SK-N-SH treated with all-trans-retinoic acid at 6 μM for 48 hours (cell line): ENCODE measurements at regions not wholly inside any gene's neighbourhood (a gene's known extent, or its start where the extent isn't known, plus 50 kb on each side); places are given as distances from the start of the nearest gene placed in this dataset.

Experiments used
- ATAC-seq: fragments of 200-7000 bp; cut with Tn5 transposase; 3 replicates; pipeline ENCODE4 v1.9.1; 2020; ENCODE audit warnings: mild to moderate bottlenecking, moderate library complexity
- ARNTL ChIP-seq: fragments of 450-650 bp; formaldehyde crosslinking; IDR thresholded peaks from 2 replicates; pipeline ENCODE4 v1.5.0; 2020; ENCODE audit warnings: low read depth, mild to moderate bottlenecking, moderate library complexity, borderline replicate concordance
- BACH2 ChIP-seq: fragments of 250-450 bp; sonication (Bioruptor Pico); IDR thresholded peaks from 2 replicates; pipeline ENCODE4 v1.9.0; 2021; ENCODE audit warnings: mild to moderate bottlenecking, borderline replicate concordance
- CREB5 ChIP-seq: fragments of 250-450 bp; sonication (Bioruptor Pico); IDR thresholded peaks from 2 replicates; pipeline ENCODE4 v1.5.1; 2020; ENCODE audit warnings: low read depth, mild to moderate bottlenecking, moderate library complexity
- CSDC2 ChIP-seq: fragments of 250-450 bp; sonication (Bioruptor Pico); IDR thresholded peaks from 2 replicates; pipeline ENCODE4 v1.5.0; 2020; ENCODE audit warnings: mild to moderate bottlenecking, moderate library complexity
- CSRNP3 ChIP-seq: fragments of 250-450 bp; sonication (Bioruptor Pico); IDR thresholded peaks from 2 replicates; pipeline ENCODE4 v1.5.1; 2021; ENCODE audit warnings: mild to moderate bottlenecking, moderate library complexity
- ESRRG ChIP-seq: fragments of 250-450 bp; sonication (Bioruptor Pico); IDR thresholded peaks from 2 replicates; pipeline ENCODE4 v1.6.1; 2021; ENCODE audit warnings: mild to moderate bottlenecking
- GLIS3 ChIP-seq: fragments of 250-450 bp; sonication (Bioruptor Pico); IDR thresholded peaks from 2 replicates; pipeline ENCODE4 v1.5.0; 2020; ENCODE audit warnings: mild to moderate bottlenecking, moderate library complexity
- ISL1 ChIP-seq: fragments of 250-450 bp; sonication (Bioruptor Pico); IDR thresholded peaks from 2 replicates; pipeline ENCODE4 v2.1.2; 2022; ENCODE audit warnings: mild to moderate bottlenecking, moderate library complexity
- OSR1 ChIP-seq: fragments of 250-450 bp; sonication (Bioruptor Pico); IDR thresholded peaks from 2 replicates; pipeline ENCODE4 v1.8.0; 2022; ENCODE audit warnings: moderate library complexity, mild to moderate bottlenecking, inconsistent platforms
- PATZ1 ChIP-seq: fragments of 250-450 bp; sonication (Bioruptor Pico); IDR thresholded peaks from 2 replicates; pipeline ENCODE4 v1.8.0; 2020; ENCODE audit warnings: mild to moderate bottlenecking, moderate library complexity, borderline replicate concordance
- PPARA ChIP-seq: fragments of 250-450 bp; sonication (Bioruptor Pico); IDR thresholded peaks from 2 replicates; pipeline ENCODE4 v1.5.0; 2020; ENCODE audit warnings: mild to moderate bottlenecking, borderline replicate concordance
- RARB ChIP-seq: fragments of 250-450 bp; sonication (Bioruptor Pico); IDR thresholded peaks from 2 replicates; pipeline ENCODE4 v1.8.0; 2021; ENCODE audit warnings: mild to moderate bottlenecking, moderate library complexity
- SNAI2 ChIP-seq: fragments of 250-450 bp; sonication (Bioruptor Pico); IDR thresholded peaks from 2 replicates; pipeline ENCODE4 v1.5.0; 2020; ENCODE audit warnings: mild to moderate bottlenecking, moderate library complexity
- TCF4 ChIP-seq: fragments of 250-450 bp; sonication (Bioruptor Pico); IDR thresholded peaks from 2 replicates; pipeline ENCODE4 v1.8.0; 2021; ENCODE audit warnings: mild to moderate bottlenecking, moderate library complexity, borderline replicate concordance
- TOX ChIP-seq: fragments of 250-450 bp; sonication (Bioruptor Pico); IDR thresholded peaks from 2 replicates; pipeline ENCODE4 v1.8.0; 2021; ENCODE audit warnings: mild to moderate bottlenecking, moderate library complexity, borderline replicate concordance
- ZFP3 ChIP-seq: fragments of 250-450 bp; sonication (Bioruptor Pico); IDR thresholded peaks from 2 replicates; pipeline ENCODE4 v1.5.0; 2020; ENCODE audit warnings: mild to moderate bottlenecking, moderate library complexity
- ZFP30 ChIP-seq: fragments of 450-650 bp; formaldehyde crosslinking; IDR thresholded peaks from 2 replicates; pipeline ENCODE4 v1.5.0; 2022; ENCODE audit warnings: mild to moderate bottlenecking, moderate library complexity
- ZNF565 ChIP-seq: fragments of 450-650 bp; formaldehyde crosslinking; conservative IDR thresholded peaks from 2 replicates; pipeline ENCODE4 v1.5.0; 2020; ENCODE audit warnings: low read depth, mild to moderate bottlenecking, moderate library complexity
- ZNF70 ChIP-seq: fragments of 450-650 bp; formaldehyde crosslinking; IDR thresholded peaks from 2 replicates; pipeline ENCODE4 v1.5.0; 2020; ENCODE audit warnings: mild to moderate bottlenecking, moderate library complexity
- ZNF8 ChIP-seq: fragments of 450-650 bp; formaldehyde crosslinking; IDR thresholded peaks from 2 replicates; pipeline ENCODE4 v1.5.0; 2020; ENCODE audit warnings: mild to moderate bottlenecking, moderate library complexity
- TF ChIP-seq, protein P1 (sequence below): fragments of 250-450 bp; sonication (Bioruptor Pico); IDR thresholded peaks from 2 replicates; pipeline ENCODE4 v1.5.0; 2020; ENCODE audit warnings: mild to moderate bottlenecking, moderate library complexity
- TF ChIP-seq, protein P2 (sequence below): fragments of 250-450 bp; sonication (Bioruptor Pico); IDR thresholded peaks from 2 replicates; pipeline ENCODE4 v1.8.0; 2021; ENCODE audit warnings: low read depth, mild to moderate bottlenecking, moderate library complexity, borderline replicate concordance

DNA sequence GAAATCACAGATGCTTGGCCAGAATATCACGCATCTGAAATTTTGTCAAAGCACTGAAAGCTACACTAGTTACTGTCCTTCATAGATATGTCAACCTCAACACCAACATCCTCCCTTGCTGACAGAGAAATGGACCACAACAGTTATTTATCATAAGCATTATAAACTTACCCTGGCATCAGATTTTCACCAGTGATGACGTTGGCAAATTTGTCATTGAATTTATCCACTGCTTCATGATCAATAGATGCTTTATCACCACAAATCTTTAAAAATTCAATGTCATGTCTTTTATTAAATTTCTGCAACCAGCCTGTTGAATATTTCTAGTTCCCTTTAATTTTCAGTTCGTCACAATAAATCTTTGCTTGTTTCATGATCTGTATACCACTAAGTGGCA is 205.7 kb downstream of the GJA1 start:
- ATAC-seq = no peak

GRCh38 chr6:121645100-121645745 is 209.8 kb downstream of the GJA1 start:
- TF ChIP-seq RARB (CRISPR knock-in tag) (no peak), PPARA (no peak), GLIS3 (CRISPR knock-in tag) (no peak), ZNF565 (CRISPR knock-in tag) (no peak)
- TF ChIP-seq, protein P1, sequence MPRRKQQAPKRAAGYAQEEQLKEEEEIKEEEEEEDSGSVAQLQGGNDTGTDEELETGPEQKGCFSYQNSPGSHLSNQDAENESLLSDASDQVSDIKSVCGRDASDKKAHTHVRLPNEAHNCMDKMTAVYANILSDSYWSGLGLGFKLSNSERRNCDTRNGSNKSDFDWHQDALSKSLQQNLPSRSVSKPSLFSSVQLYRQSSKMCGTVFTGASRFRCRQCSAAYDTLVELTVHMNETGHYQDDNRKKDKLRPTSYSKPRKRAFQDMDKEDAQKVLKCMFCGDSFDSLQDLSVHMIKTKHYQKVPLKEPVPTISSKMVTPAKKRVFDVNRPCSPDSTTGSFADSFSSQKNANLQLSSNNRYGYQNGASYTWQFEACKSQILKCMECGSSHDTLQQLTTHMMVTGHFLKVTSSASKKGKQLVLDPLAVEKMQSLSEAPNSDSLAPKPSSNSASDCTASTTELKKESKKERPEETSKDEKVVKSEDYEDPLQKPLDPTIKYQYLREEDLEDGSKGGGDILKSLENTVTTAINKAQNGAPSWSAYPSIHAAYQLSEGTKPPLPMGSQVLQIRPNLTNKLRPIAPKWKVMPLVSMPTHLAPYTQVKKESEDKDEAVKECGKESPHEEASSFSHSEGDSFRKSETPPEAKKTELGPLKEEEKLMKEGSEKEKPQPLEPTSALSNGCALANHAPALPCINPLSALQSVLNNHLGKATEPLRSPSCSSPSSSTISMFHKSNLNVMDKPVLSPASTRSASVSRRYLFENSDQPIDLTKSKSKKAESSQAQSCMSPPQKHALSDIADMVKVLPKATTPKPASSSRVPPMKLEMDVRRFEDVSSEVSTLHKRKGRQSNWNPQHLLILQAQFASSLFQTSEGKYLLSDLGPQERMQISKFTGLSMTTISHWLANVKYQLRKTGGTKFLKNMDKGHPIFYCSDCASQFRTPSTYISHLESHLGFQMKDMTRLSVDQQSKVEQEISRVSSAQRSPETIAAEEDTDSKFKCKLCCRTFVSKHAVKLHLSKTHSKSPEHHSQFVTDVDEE (CRISPR knock-in tag) = no peak
- ATAC-seq = no peak

More for the DNA sequence above, 205.7 kb downstream of the GJA1 start:
- TF ChIP-seq ZFP30 (CRISPR knock-in tag) (no peak), TOX (CRISPR knock-in tag) (no peak), CREB5 (CRISPR knock-in tag) (no peak), TCF4 (no peak), SNAI2 (CRISPR knock-in tag) (no peak), ISL1 (CRISPR knock-in tag) (no peak), PPARA (no peak), ARNTL (CRISPR knock-in tag) (no peak), PATZ1 (CRISPR knock-in tag) (no peak), ESRRG (no peak), RARB (CRISPR knock-in tag) (no peak)

- ATAC-seq = 0 out of 3 replicates have a peak, but pooled peaks have one; percentile 25
- TF ChIP-seq ZNF8 (CRISPR knock-in tag) (no peak), ESRRG (no peak), ZNF565 (CRISPR knock-in tag) (no peak), CREB5 (CRISPR knock-in tag) (no peak), CSRNP3 (no peak), ZNF70 (no peak), ZFP30 (CRISPR knock-in tag) (no peak), ARNTL (CRISPR knock-in tag) (no peak), ZFP3 (CRISPR knock-in tag) (no peak), CSDC2 (CRISPR knock-in tag) (no peak), SNAI2 (CRISPR knock-in tag) (no peak), BACH2 (CRISPR knock-in tag) (no peak), OSR1 (CRISPR knock-in tag) (no peak), PPARA (no peak)
- TF ChIP-seq, protein P2, sequence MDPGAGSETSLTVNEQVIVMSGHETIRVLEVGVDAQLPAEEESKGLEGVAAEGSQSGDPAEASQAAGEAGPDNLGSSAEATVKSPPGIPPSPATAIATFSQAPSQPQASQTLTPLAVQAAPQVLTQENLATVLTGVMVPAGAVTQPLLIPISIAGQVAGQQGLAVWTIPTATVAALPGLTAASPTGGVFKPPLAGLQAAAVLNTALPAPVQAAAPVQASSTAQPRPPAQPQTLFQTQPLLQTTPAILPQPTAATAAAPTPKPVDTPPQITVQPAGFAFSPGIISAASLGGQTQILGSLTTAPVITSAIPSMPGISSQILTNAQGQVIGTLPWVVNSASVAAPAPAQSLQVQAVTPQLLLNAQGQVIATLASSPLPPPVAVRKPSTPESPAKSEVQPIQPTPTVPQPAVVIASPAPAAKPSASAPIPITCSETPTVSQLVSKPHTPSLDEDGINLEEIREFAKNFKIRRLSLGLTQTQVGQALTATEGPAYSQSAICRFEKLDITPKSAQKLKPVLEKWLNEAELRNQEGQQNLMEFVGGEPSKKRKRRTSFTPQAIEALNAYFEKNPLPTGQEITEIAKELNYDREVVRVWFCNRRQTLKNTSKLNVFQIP (CRISPR knock-in tag) = no peak
- TF ChIP-seq, protein P1 (CRISPR knock-in tag) = no peak
These were observed 212.5 kb downstream of the GJA1 start for GRCh38 chr6:121647905-121648304.
